AG09319 (cell line): ENCODE measurements at regions not wholly inside any gene's neighbourhood (a gene's known extent, or its start where the extent isn't known, plus 50 kb on each side); places are given as distances from the start of the nearest gene placed in this dataset.

ENCODE experiments used
- DNase-seq: peaks from one replicate; pipeline ENCODE4 v3.0.0-alpha.2; 2010; ENCODE audit warnings: low read depth; ENCODE audit errors: extremely low read depth
- CTCF ChIP-seq: IDR thresholded peaks from 2 replicates; pipeline ENCODE4 v1.5.1; 2011; ENCODE audit warnings: low read depth, mild to moderate bottlenecking, inconsistent platforms, low read length, moderate library complexity

- TF ChIP-seq CTCF, result no peak
- DNase-seq, result no peak
Measured at GRCh38 chr6:80658926-80659325, 552.5 kb downstream of the BCKDHB start.

- no peak for DNase-seq
- TF ChIP-seq CTCF, result no peak
Measured at GRCh38 chr6:80647156-80647555, 540.7 kb downstream of the BCKDHB start.

GRCh38 chr6:80643881-80644280 is 537.4 kb downstream of the BCKDHB start:
- no peak for DNase-seq
- no peak for TF ChIP-seq CTCF

- TF ChIP-seq CTCF, result no peak
- DNase-seq, result no peak
Measured at GRCh38 chr6:80642452-80642851, 536.0 kb downstream of the BCKDHB start.

- DNase-seq, result no peak
Measured at GRCh38 chr6:80641591-80641990, 535.1 kb downstream of the BCKDHB start.

GRCh38 chr6:80640176-80640575 is 533.7 kb downstream of the BCKDHB start:
- DNase-seq, result no peak

More at GRCh38 chr6:80641591-80641990, 535.1 kb downstream of the BCKDHB start:
- no peak for TF ChIP-seq CTCF

GRCh38 chr6:80639181-80639629 is 532.7 kb downstream of the BCKDHB start:
- no peak for TF ChIP-seq CTCF

More at GRCh38 chr6:80640176-80640575, 533.7 kb downstream of the BCKDHB start:
- TF ChIP-seq CTCF, result no peak

More at GRCh38 chr6:80639181-80639629, 532.7 kb downstream of the BCKDHB start:
- DNase-seq, result peak; percentile 5
